SW 1271 (cell line): ENCODE measurements at regions not wholly inside any gene's neighbourhood (a gene's known extent, or its start where the extent isn't known, plus 50 kb on each side); places are given as distances from the start of the nearest gene placed in this dataset.
"Not testable (repeated sequence)": the region's sequence is repeated elsewhere in the genome, so short reads cannot be mapped to it uniquely, and the experiment has no call there.

Experiments used
- DNase-seq, 2 experiments: peaks; one replicate each; lab custom pipeline; 2025; lab: John Stamatoyannopoulos, UW

- DNase-seq = not testable (repeated sequence)
These were observed 106.6 kb upstream of the TERB2 start for GRCh38 chr15:44849701-44850403.

DNA sequence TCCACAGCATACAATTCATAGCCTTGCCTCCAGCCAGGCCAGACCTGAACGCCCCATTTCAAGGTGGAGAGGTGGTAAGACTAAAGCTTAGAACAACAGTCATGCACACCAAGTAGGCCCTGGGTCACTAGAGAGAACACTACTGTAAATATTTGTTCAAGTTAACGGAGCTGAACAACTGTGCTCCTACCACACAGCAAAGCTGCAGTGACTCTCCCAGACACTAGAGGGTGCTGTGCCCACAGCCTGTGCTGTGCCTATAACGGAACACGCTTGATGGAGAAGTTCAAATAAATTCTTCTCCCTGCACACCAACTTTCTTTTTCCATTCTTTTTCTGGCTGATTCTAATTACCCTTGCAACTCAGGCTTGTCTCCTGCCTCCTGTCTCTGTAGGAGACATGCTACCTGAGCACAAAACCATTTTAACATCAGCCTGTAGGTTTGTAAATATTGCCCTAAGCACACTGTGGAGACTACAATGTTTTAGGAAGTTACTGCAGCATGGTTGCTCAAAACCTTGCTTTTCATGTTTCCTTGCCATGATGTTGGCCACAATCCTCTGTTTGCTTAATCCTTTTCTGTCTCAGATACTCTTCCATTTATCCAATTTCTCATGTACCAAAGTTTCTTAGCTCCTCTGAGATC is 103.1 kb upstream of the TERB2 start:
- peak in 1 of 2 experiments; percentile 11 for DNase-seq

DNA sequence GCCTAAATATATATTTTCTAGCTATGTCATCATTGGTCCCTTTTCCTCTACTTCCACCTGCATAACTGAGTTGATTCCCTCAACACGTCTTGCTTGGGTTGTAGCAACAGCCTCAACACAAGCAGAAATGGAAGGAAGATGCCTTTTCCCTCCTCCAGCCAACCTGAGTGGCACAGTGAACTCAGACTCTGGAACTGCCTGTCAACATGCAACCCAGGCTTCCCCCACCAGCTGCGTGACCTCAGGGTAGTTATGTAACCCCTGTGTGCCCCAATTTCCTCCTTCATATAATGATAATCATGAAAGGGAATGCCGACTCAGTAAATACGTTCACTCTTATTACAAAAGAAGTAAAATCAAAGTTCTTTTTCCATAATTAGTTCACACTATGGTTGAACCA is 101.8 kb upstream of the TERB2 start:
- not testable (repeated sequence) for DNase-seq

DNA sequence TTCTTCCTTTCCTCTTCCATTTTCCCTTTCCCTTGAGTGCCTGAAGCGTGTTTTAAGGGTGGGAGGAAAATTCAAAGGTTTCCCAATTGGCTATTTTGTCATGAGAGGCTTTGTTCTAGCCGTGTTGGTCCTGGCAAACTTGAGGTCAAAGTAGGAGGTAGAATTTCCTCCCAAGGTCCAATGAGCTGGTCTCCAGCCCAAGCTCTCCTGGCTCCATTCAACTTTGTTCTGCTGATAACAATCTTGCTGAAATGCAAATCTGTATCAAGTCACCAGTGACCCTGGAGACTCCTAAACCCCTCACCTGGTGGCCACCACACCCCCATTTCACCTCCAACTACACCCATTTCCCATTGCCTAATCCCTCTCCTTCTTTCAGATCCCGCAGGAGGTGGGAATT is 100.2 kb upstream of the TERB2 start:
- not testable (repeated sequence) for DNase-seq

DNA sequence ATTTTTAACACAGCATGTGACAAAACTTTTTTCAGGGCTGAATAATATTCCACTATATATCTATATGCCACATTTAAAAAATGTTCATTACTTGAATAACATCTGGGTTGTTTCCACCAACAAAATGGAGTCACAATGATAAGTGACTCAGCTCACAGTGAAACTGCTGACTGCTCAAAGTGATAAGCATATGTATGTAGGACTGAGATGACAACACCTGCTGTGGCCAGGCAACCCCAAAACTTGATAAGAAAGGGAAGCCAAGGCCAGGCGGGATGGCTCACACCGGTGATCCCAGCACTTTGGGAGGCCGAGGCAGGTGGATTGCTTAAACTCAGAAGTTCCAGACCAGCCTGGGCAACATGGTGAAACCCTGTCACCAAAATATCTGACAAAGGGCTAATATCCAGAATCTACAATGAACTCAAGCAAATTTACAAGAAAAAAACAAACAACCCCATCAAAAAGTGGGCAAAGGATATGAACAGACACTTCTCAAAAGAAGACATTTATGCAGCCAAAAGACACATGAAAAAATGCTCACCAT is 99.2 kb upstream of the TERB2 start:
- DNase-seq = not testable (repeated sequence)

GRCh38 chr15:44859088-44859487 is 97.4 kb upstream of the TERB2 start:
- not testable (repeated sequence) for DNase-seq

DNA sequence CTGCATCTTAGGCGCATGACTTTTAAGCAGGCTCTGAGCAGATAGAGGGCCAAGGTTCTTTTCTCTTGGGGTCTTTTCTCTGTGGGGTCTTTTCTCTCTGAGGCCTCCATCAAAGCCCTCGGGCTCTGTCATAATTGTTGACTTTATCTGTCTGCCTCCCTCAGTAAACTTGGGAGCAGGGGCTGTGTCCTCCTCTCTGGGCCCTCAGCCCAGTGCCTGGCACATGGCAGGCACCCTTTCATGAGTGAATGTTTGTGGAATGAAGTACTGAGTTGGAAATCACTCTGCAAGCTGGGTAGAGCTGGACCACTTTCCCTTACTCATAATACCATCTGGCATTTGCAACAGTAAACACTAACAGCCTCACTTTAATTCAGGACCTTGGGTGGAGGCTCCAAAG is 96.3 kb upstream of the TERB2 start:
- not testable (repeated sequence) for DNase-seq

DNA sequence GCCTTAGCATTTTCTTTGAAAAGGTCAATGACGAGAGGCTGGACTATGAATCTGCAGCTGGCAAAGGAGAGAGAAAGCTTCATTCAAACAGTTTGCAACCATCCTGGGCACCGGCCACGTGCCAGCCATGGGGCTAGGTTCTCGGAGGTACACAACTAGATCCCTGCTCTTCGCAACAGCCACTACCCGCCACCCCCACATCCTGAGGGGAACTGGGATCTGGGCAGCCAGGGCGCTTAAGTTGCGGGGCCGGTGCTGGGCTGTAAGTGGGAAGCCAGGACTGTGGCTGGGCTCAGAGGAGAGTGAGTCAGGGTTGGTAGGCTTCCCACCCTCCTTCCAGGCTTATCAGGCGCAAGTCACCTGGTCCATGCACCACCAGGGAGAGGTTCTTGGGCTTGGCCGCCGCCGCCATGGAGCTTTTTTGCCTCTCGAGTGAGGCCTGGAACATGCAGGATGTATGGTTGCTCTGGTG is 95.0 kb upstream of the TERB2 start:
- DNase-seq = no peak

DNA sequence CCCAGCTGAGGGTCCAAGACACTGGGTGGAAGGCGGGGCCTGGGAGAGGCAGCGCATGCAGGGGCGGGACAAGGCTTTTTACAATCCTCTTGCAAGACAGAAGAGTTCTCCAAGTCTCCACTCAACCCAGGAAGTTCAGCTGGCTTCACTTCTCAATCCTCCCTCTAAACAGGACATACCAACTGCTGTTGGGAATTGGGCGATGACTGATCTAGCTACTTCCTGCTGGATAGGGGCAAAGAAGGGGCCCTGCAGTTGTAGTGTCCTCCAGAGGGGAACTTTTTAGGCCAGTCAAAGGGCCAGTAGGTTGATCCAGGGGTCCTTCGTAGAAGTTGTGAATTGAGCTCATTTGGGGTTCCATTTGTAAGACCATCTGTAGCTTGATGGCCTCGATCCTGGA is 94.6 kb upstream of the TERB2 start:
- no peak for DNase-seq

- not testable (repeated sequence) for DNase-seq
These were observed 93.6 kb upstream of the TERB2 start for GRCh38 chr15:44862866-44863265.

GRCh38 chr15:44868100-44868499 is 88.4 kb upstream of the TERB2 start:
- not testable (repeated sequence) for DNase-seq

GRCh38 chr15:44870125-44870524 is 86.4 kb upstream of the TERB2 start:
- not testable (repeated sequence) for DNase-seq

DNA sequence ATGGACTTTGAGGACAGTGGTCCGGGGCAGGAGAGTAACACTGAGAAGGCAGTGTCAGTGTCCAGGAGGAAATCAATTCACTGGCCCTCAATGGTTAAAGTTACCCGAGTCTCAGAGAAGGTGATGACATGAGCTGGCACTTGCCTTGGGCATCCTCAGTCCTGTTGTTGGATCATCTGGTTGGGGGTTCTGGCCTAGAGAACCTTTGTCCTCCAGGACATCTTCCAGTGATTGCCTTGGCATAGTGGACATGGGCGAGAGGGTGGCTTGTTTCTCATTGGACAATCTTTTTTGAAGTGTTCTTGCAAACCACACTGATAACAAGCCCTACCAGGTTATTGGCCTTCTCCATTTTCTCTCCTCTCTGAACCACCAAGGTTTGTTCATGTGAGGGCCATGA is 83.4 kb upstream of the TERB2 start:
- no peak for DNase-seq

GRCh38 chr15:44879066-44879465 is 77.4 kb upstream of the TERB2 start:
- DNase-seq = no peak

GRCh38 chr15:44882499-44882968 is 74.0 kb upstream of the TERB2 start:
- DNase-seq = no peak

DNA sequence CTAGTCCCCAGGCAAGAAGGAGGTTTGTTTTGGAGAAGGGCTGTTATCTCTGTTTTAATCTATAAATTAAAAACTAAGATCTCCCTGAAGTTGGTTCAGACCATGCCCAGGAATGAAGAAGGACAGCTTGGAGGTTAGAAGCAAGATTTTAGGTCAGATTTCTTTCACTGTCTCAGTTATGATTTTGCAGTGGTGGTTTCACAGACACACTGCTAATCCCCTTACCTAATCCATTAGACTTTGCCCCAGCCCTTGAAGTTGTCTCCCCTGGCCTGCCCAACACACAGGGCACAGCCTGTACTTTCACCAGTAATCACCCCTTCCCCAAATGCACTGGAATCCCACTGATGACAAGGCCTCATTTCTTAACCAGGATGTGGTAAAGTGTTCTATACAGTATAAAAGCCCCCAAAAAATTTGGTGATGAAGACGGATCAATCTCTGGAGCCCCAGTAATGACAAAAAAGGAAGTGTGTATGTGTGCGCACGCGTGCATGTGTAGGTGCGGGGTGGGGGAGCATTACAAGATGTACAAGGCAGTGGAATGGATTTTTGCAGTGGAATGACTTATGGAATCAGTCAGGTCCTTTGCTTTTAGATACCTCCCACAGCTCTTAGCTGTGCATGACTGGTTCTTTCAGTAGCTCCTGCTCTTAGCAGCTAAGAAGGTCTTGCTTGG is 73.1 kb upstream of the TERB2 start:
- no peak for DNase-seq

GRCh38 chr15:44898890-44899651 is 57.4 kb upstream of the TERB2 start:
- DNase-seq = not testable (repeated sequence)

GRCh38 chr15:44899775-44900174 is 56.7 kb upstream of the TERB2 start:
- not testable (repeated sequence) for DNase-seq

DNA sequence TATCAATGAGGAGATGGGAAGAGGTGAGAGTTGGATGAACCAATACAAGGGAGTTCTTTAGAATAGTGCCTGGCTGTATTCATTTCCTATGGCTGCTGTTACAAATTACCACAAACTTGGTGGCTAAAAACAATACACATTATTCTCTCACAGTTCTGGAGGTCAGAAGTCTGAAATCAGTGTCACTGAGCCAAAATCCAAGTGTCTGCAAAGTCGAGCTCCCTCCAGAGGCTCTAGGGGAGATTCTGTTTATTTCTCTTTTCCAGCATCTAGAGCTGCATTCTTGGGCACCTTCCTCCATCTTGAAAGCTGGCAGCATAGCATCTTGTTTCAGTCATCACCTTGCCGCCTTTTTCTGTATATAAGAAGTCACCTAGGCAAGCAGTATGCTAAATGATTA is 55.7 kb upstream of the TERB2 start:
- not testable (repeated sequence) for DNase-seq

DNA sequence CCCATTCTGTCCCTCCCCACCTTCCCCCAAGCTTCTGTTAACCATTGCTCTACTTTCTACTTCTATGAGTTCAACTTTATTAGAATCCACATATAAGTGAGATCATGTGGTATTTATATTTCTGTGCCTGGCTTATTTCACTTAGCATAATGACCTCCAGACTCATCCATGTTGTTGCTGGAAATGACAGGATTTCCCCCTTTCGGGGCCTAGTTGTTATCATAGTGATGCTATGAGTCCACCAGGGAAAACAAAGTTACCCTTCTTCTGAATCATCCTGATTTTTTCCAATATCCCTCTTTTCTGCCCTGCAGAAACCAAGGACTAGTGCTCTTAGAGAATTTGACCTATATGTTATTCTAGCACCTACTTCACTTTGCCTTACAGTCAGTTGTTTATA is 53.2 kb upstream of the TERB2 start:
- not testable (repeated sequence) for DNase-seq

DNA sequence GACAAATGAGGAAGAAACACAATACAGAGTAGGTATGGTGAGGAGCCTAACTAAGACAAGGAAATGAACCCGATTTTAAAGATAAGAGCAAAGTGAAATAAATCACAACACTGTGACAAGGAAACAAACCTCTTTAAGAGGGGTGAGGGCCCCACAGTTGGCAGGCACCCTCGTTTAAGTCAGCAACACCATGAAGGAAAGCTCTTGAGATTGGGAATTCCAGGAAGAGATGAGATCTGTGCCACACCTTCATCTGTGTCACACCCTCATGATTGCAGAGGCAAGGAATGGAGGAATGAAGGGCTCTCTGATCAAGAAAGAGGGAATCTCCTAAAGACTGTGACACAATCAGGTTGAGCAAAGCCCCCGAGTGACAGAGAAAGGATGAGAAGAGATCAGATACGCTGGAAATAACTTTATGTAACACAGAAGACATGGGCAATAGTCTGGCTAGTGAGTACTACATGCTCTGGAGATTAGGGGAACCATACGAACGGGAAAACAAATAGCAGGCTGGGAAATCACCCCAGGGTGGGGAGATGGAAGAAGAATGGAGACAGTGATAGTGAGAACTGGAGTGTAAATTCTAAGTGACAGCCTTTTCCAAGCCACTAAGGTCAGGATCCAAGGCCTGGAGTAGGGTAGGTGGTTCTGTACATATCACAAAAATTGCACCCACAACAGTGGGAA is 51.7 kb upstream of the TERB2 start:
- not testable (repeated sequence) for DNase-seq
